Stimulated activated CD8-positive, alpha-beta memory T cell treated with anti-CD3 and anti-CD28 coated beads, Interleukin-2, amount 100 ng/mL, for 48 hours (primary cell): ENCODE measurements at regions not wholly inside any gene's neighbourhood (a gene's known extent, or its start where the extent isn't known, plus 50 kb on each side); places are given as distances from the start of the nearest gene placed in this dataset.
"Not testable (repeated sequence)": the region's sequence is repeated elsewhere in the genome, so short reads cannot be mapped to it uniquely, and the experiment has no call there.

Experiments used
- DNase-seq, 2 donors: peaks; one replicate each; pipeline ENCODE4 v3.0.0-alpha.2; 2020; ENCODE audit warnings: low read depth in 2 of 2

- DNase-seq, result not testable (repeated sequence)
These were observed 294.2 kb upstream of the SGK1 start for GRCh38 chr6:134612128-134612527.

GRCh38 chr6:134610411-134610810 is 292.5 kb upstream of the SGK1 start:
- no peak for DNase-seq

- DNase-seq, result no peak
These were observed 291.9 kb upstream of the SGK1 start for GRCh38 chr6:134609716-134610261.

DNA sequence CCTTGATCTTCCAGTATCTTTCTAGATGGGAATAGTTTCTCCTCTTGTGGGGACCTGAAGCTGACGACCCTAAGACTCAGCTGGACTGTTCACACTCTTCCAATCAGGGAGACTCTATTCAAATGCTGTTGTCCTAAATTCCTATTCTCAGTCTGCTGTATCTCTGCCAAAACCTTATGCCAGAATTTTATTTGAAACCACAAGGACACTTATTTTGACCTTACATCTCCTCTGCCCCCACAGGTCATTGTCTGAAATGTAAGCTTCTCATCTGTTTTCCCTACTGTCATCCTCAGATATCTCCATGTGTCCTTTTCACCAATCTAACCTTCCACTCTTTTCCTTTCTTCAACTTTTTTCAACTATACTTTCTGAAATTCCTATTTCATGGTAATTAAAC is 289.5 kb upstream of the SGK1 start:
- no peak for DNase-seq

DNA sequence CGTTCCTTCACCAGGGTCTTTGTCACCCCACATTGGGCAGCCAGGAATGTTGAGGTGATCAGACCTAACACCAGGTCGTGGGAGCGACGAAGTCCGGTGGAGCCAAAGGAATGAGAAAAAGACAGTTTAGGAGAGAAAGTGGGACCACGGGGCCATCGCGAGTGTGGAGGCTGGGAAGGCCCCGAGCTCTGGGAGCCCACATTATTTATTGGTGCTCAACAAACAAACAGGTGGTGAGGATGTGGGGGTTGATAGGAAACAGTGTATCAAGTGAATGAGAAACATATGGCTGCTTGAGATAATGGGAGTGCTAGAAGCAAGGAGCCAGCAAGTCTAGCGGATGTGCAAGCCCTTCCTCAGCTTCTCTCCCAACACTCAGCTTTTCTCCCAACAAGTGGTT is 287.1 kb upstream of the SGK1 start:
- DNase-seq, result no peak

DNA sequence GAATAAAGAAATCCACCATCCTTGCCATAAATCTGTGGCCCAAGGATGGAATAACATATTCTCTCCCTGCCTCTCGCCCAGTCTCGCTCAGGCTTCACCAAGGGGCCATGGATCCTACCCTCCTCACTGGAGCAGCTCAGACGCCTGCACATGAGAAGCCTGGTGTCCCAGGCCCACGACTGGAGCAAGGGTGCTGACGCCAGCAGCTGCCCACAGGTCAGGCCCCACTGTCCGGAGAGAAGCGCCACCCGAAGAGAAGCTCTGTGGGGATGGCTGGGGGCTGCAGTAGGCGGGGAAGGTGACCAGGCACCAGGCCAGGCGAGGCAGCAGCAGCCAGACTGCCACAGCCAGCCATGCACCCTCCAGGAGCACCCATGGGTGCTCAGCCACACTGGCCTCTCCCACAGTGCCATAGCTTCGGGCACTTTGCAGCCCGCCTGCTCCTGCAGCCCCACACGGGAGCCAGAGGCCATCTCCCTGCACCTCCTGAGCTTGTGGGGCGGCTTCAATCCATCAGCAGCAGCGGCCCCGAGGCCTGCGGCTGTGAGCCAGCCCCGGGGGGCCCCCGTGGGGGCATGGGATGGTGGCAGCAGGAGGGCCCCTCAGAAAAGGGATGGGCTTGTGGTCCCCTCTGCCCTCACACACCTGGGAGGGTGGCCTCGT is 286.2 kb upstream of the SGK1 start:
- DNase-seq, result no peak

DNA sequence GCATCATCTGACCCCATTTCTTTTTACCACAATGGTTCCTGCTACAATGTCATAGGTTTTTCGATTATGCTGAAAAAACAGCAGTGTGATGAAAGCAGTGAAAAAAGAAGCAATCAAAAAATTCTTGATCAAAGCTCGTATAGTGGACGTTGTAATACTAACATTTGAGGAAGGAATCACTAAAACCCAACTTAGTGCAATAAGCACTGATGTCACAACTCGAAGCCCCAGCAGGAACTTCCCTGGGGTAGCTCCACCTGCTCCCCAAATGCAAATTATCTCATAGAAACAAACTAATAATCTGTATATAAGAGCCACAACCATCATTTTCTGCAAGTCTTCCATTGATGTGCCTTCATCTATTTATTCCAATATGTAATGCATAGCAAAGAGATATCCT is 285.6 kb upstream of the SGK1 start:
- DNase-seq, result no peak

DNA sequence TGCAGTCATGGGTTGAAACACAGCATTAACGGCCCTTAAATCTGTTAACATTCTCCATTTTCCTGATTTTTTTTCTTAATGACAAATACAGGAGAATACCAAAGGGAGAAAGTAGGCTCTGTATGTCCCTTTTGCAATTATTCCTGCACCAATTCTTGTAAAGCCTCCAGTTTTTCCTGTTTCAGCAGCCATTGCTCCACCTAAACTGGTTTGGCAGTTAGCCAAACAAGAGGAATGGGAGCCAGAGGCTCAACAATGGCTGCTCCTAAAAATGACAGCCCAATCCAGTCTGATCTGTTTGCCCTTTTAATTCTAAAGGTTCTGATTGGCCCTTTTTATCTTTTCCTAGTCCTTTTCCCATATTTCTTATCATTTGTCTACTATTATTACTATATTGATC is 284.2 kb upstream of the SGK1 start:
- no peak for DNase-seq

- no peak for DNase-seq
These were observed 282.8 kb upstream of the SGK1 start for GRCh38 chr6:134600671-134601070.

GRCh38 chr6:134599079-134599478 is 281.2 kb upstream of the SGK1 start:
- no peak for DNase-seq

DNA sequence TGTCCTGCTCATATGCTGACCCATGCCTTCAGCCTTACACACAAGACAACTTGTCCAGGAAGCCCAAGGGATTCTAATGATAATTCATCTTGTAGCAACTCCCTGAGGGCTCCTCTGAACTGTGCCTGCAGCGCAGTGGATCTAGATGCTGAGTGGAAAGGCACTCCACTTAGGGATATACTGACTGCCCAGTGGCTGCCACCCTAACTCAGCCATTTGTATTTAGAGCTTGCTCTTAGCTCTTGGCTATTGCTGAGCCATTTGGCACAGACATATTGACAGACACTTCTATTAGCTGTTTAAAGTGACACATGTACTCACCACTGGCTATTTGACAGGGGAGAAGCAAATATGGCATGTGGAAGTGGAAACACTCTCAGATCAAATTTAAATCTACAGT is 278.3 kb upstream of the SGK1 start:
- DNase-seq, result no peak

GRCh38 chr6:134594881-134595280 is 277.0 kb upstream of the SGK1 start:
- no peak for DNase-seq

GRCh38 chr6:134593887-134594286 is 276.0 kb upstream of the SGK1 start:
- DNase-seq, result no peak

GRCh38 chr6:134593442-134593841 is 275.5 kb upstream of the SGK1 start:
- no peak for DNase-seq

DNA sequence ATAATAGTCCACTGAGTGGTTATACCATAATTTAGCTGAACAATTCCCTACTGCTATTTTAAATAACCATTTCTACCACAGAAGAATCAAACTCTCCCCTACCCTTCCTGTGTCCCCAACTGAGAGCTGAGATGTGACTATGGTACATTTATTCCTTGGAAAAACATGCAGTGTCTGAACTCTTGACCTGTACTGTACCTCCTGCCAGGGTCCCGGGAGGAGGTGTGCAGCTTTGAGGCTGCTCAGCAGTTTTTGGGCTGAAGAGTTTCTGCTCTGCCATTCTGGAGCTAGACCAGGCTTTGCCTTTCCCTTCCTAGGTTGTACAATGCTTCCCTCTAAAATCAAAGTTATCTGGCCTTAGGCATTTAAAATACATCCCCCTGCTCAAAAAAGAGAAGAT is 275.1 kb upstream of the SGK1 start:
- DNase-seq, result no peak

- no peak for DNase-seq
These were observed 272.5 kb upstream of the SGK1 start for GRCh38 chr6:134590449-134590848.

- no peak for DNase-seq
These were observed 272.1 kb upstream of the SGK1 start for GRCh38 chr6:134590004-134590403.

DNA sequence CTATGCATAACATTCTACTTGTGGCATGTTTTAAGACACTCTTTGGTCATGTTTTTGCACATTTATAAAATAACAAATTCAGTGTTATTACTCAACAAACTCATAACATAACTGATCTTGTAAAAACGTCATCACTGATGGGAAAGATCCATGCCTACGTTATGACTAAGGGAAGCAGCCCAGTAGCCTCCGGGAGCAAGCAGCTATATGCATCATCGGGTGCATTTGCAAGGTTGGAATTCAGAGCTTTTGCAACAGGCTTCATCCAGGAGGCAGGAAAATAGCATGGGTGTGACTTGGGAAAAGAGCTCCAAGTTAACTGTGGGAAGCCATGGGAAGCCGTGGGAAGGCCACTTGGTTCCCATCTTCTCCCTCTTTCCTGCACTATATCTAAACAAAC is 271.6 kb upstream of the SGK1 start:
- no peak for DNase-seq

DNA sequence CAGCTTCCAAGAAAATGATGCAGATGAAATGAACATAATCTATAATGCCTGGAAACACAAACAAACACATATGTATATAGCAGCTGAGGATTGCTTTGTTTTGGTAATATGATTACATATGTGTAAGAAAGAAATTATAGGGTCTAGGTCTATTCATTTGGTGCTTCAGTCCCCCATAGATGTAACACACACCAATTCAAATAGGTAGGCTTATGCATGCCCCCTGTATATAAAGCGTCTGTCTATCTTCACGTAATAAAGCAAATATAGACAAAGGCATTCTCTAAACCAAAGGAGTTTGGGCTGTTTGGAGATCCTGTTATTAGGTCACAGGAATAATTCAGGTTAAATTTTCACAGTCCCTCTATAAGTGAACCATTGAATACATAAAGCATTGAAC is 270.4 kb upstream of the SGK1 start:
- no peak for DNase-seq

DNA sequence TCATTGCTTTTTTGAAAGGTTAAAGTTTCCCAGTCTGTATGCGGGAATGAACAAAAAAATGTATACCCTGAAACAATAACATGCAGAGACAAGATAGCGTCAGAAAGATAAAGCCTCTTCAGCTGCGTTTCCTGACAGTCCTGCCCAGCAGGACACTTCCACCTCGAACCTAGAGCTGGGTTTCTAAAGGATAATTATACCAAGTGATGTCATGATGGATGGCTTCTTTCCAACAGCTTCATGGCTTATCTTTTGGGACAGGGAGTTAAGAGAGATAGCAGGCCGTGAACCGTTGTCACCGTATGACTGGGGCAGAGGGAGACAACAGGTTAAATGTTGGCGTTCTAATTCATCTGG is 267.6 kb upstream of the SGK1 start:
- no peak for DNase-seq

DNA sequence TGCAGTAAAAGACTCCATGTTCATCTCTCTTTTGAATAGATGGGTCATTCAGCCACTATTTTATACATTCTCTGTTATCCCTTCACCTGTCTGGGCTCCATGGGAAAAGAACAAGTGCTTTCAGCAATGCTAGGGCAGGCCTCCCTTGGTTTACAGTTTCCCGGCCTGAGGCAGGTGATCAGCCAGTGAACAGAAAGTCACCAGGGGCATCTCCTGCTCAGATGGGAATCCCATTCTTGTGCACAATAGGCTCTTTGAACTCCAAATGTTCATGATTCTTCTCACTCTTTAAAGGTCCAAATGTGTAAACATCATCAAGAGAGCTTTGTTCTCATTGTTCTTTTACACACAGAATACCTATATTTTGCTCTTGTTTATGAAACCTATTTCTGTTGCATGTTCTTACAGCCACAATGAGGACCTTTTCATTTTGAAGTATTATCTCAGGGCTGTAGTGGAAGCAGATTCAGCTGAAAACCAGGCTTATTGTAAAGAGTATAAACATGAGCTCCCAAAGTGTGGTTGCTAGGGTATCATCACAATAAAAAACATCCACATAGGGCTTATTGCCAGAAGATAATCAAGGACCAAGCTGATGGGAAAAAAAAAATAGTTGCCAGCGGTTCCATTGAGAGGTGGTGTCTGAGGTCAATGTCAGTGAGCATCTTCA is 267.1 kb upstream of the SGK1 start:
- DNase-seq, result no peak

DNA sequence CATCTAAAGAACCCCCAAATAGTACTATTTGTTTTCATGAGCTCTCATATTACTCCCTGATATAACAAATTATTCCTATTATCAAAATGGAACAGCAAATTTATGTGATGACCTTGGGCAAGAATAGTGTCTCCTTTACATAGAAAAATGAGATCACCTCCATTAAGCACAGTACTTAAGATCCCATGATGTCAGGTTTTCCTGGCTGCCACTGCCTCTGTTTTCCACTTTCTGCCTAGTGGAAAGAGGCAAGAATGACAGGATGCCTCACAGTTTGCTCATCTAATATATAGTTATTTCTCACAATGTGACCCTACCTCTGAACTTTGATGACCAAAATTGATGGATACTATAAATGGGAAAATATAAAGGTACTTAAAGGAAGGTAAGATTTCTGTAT is 260.1 kb upstream of the SGK1 start:
- no peak for DNase-seq

DNA sequence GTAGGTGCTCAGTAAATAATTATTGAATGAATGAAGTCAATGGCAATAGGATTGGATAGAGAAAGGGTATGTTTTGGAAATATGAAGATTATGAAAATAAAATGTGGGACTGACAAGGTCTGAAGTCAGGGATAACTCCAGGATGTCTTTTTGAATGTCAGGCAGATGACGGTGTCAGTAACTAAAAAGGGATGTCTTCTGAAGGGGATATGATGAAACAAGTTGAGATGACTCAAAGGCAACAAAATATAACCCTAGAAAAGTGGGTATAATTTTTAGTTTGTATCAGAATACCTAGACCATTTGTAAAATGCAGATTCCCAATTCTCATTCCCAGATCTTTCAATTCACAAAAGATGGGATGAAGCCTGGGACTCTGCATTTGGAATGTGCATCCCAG is 257.3 kb upstream of the SGK1 start:
- DNase-seq, result no peak

- DNase-seq, result no peak
These were observed 256.6 kb upstream of the SGK1 start for GRCh38 chr6:134574491-134574890.
